Neural cell (in vitro differentiated cells): ENCODE measurements at regions not wholly inside any gene's neighbourhood (a gene's known extent, or its start where the extent isn't known, plus 50 kb on each side); places are given as distances from the start of the nearest gene placed in this dataset.

Experiments used
- CTCF ChIP-seq: fragments of 450-650 bp; IDR thresholded peaks from 2 replicates; pipeline ENCODE4 v1.5.1; 2014; ENCODE audit warnings: antibody characterized with exemption, mild to moderate bottlenecking, moderate library complexity; ENCODE audit not compliant: poor library complexity, severe bottlenecking
- EP300 ChIP-seq: fragments of 450-650 bp; conservative IDR thresholded peaks from 2 replicates; pipeline ENCODE4 v1.6.1; 2014; ENCODE audit warnings: antibody characterized with exemption, mild to moderate bottlenecking, moderate library complexity; ENCODE audit not compliant: poor library complexity, severe bottlenecking
- EZH2 ChIP-seq: fragments of 200-600, 300-800 bp; shearing (Covaris generic), sonication (generic); IDR thresholded peaks from 2 replicates; pipeline ENCODE4 v1.6.1; 2014; ENCODE audit warnings: antibody characterized with exemption, low read length, borderline replicate concordance, mild to moderate bottlenecking; ENCODE audit not compliant: insufficient read depth, poor library complexity, severe bottlenecking
- MXI1 ChIP-seq: fragments of 450-650 bp; conservative IDR thresholded peaks from 2 replicates; pipeline ENCODE4 v1.6.1; 2014; ENCODE audit warnings: antibody characterized with exemption, mild to moderate bottlenecking; ENCODE audit not compliant: poor library complexity, severe bottlenecking
- POLR2AphosphoS5 ChIP-seq: IDR thresholded peaks from 2 replicates; pipeline ENCODE4 v1.6.1; 2012
- RAD21 ChIP-seq: fragments of 450-650 bp; conservative IDR thresholded peaks from 2 replicates; pipeline ENCODE4 v1.6.1; 2014; ENCODE audit warnings: antibody characterized with exemption, mild to moderate bottlenecking, moderate library complexity
- REST ChIP-seq: IDR thresholded peaks from 2 replicates; pipeline ENCODE4 v1.6.1; 2012; ENCODE audit warnings: borderline replicate concordance
- SMC3 ChIP-seq: fragments of 450-650 bp; conservative IDR thresholded peaks from 2 replicates; pipeline ENCODE4 v1.6.1; 2014; ENCODE audit warnings: antibody characterized with exemption, mild to moderate bottlenecking, moderate library complexity; ENCODE audit not compliant: poor library complexity
- TAF1 ChIP-seq: IDR thresholded peaks from 2 replicates; pipeline ENCODE4 v1.6.1; 2012; ENCODE audit warnings: low read depth

DNA sequence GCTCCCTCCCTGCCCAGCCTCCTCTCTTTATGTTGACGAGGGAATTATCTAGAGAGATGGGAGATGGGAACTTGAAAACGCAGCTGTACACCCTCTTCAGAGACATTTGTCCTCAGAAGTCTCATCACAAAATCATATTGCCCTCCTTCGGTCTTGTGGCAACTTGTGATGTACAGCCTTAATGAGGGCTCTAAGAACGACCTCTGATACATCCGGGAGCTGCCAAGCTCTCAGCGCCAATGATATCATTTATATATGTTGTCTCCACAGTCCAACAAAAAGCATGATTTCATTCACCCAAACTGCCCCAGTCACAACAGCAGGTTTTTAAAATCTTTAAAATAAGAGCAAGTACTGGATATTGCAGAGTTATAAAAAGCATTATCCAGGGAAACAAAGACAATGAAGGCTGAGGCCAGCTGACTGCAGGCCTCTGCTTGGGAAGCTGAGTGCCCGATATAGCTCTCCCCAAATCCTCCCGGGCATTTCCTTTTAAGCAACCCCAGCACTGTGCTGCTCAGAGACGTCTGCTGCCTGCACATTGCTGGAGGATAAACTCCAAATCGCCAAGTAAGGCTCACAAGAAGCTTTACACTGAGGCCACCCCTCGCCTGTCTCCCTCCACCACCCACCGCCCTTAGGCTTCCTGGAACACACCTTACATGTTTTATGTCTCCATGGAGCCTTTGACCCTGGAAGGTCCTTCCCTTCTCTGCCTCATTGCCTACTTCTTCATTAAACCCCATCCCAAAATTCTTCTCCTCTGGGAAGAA lies 236.1 kb downstream of the C1orf94 start:
- no peak for TF ChIP-seq EZH2
- TF ChIP-seq CTCF: no peak
- TF ChIP-seq EP300: no peak
- TF ChIP-seq REST: no peak
- TF ChIP-seq POLR2AphosphoS5: no peak
- TF ChIP-seq MXI1: no peak
- no peak for TF ChIP-seq RAD21
- no peak for TF ChIP-seq SMC3
- TF ChIP-seq TAF1: no peak
